ENCODE measurements at regions not wholly inside any gene's neighbourhood (a gene's known extent, or its start where the extent isn't known, plus 50 kb on each side); places are given as distances from the start of the nearest gene placed in this dataset.

- no peak for DNase-seq (ENCODE audit: low read depth in 2 of 3, low spot score in 1 of 3)
Measured at GRCh38 chr16:73756289-73757178, 540.1 kb upstream of the PSMD7 start.

GRCh38 chr16:73753931-73754330 is 542.7 kb upstream of the PSMD7 start:
- DNase-seq (ENCODE audit: low read depth in 2 of 3, low spot score in 1 of 3), result no peak

- no peak for DNase-seq (ENCODE audit: low read depth in 2 of 3, low spot score in 1 of 3)
Measured at GRCh38 chr16:73750639-73751038, 546.0 kb upstream of the PSMD7 start.

- no peak for DNase-seq (ENCODE audit: low read depth in 2 of 3, low spot score in 1 of 3)
Measured at GRCh38 chr16:73747328-73747727, 549.3 kb upstream of the PSMD7 start.

GRCh38 chr16:73746554-73746953 is 550.1 kb upstream of the PSMD7 start:
- DNase-seq (ENCODE audit: low read depth in 2 of 3, low spot score in 1 of 3), result no peak

- DNase-seq (ENCODE audit: low read depth in 2 of 3, low spot score in 1 of 3), result no peak
Measured at GRCh38 chr16:73743665-73744496, 552.7 kb upstream of the PSMD7 start.

- DNase-seq (ENCODE audit: low read depth in 2 of 3, low spot score in 1 of 3), result no peak
Measured at GRCh38 chr16:73739049-73739769, 557.4 kb upstream of the PSMD7 start.

GRCh38 chr16:73738266-73738665 is 558.3 kb upstream of the PSMD7 start:
- no peak for DNase-seq (ENCODE audit: low read depth in 2 of 3, low spot score in 1 of 3)

- DNase-seq (ENCODE audit: low read depth in 2 of 3, low spot score in 1 of 3), result no peak
Measured at GRCh38 chr16:73737637-73738036, 559.0 kb upstream of the PSMD7 start.

GRCh38 chr16:73735954-73736353 is 560.7 kb upstream of the PSMD7 start:
- no peak for DNase-seq (ENCODE audit: low read depth in 2 of 3, low spot score in 1 of 3)

GRCh38 chr16:73735018-73735417 is 561.6 kb upstream of the PSMD7 start:
- peak in 1 of 3 donors; percentile 0 for DNase-seq (ENCODE audit: low read depth in 2 of 3, low spot score in 1 of 3)

- DNase-seq (ENCODE audit: low read depth in 2 of 3, low spot score in 1 of 3), result no peak
Measured at GRCh38 chr16:73732681-73733080, 563.9 kb upstream of the PSMD7 start.

- DNase-seq (ENCODE audit: low read depth in 2 of 3, low spot score in 1 of 3), result no peak
Measured at GRCh38 chr16:73732143-73732542, 564.5 kb upstream of the PSMD7 start.

GRCh38 chr16:73730481-73731090 is 566.0 kb upstream of the PSMD7 start:
- no peak for DNase-seq (ENCODE audit: low read depth in 2 of 3, low spot score in 1 of 3)

GRCh38 chr16:73725156-73725555 is 571.5 kb upstream of the PSMD7 start:
- no peak for DNase-seq (ENCODE audit: low read depth in 2 of 3, low spot score in 1 of 3)

- DNase-seq (ENCODE audit: low read depth in 2 of 3, low spot score in 1 of 3), result no peak
Measured at GRCh38 chr16:73724503-73724902, 572.1 kb upstream of the PSMD7 start.

- no peak for DNase-seq (ENCODE audit: low read depth in 2 of 3, low spot score in 1 of 3)
Measured at GRCh38 chr16:73717266-73717974, 579.2 kb upstream of the PSMD7 start.

GRCh38 chr16:73714976-73715375 is 581.6 kb upstream of the PSMD7 start:
- DNase-seq (ENCODE audit: low read depth in 2 of 3, low spot score in 1 of 3), result no peak

- DNase-seq (ENCODE audit: low read depth in 2 of 3, low spot score in 1 of 3), result no peak
Measured at GRCh38 chr16:73713778-73714495, 582.7 kb upstream of the PSMD7 start.

- DNase-seq (ENCODE audit: low read depth in 2 of 3, low spot score in 1 of 3), result no peak
Measured at GRCh38 chr16:73713251-73713650, 583.4 kb upstream of the PSMD7 start.
